Activated CD4-positive, CD25-positive, alpha-beta regulatory T cell treated with anti-CD3 and anti-CD28 coated beads, Interleukin-2, amount 50 U/mL, for 16 hours (primary cell): ENCODE measurements at regions not wholly inside any gene's neighbourhood (a gene's known extent, or its start where the extent isn't known, plus 50 kb on each side); places are given as distances from the start of the nearest gene placed in this dataset.
"Not testable (repeated sequence)": the region's sequence is repeated elsewhere in the genome, so short reads cannot be mapped to it uniquely, and the experiment has no call there.

Experiments
- DNase-seq: peaks from one replicate; pipeline ENCODE4 v3.0.0-alpha.2; 2020; ENCODE audit warnings: low read depth, low spot score

DNA sequence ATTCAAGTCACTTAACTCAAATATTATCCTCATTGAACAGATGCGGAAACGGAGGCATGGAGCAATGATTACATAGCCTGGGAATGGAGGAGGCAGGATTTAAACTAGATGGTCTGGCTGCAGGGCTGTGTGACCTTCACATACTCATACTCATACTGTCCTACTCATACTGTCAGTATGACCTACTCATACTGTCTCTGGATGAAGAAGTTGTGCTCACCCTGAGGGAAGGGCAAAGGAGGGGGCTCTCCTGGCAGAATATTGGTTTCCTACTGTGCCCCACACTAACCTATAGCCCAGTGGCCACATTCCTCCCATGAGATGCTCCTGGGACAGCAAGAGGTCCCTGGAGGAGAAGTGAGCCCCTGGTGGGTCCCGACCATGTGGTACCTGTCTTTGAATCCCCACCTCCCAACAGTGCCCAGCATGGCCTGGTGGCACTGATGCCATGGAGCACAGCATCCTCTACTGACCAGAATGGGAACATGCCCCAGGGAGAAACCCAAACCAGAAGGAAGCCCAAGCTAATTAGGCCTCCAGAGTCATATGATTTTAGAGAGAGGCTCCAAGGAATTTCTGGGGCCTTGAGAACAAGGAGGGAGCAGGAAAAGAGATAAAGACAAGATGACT is 197.3 kb upstream of the SDK2 start:
- DNase-seq, result no peak

DNA sequence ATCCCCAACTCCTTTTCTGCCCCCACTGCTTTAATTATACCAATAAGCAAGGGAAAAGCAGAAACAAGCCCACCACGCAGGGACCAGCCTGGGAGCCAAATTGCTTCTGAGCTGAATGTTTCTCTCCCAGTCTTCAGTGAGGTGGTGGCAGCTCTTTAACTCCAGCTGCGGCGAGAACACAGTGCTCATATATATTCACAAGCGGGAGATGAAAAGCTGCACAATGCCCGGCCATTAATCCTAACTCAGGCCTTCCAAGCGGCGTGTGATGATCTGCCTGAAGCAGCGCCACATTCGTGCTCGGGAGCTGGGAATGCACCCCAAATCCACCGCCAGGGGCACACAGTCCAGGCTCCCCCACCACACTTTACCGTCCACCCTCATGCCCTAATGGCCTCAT is 203.7 kb upstream of the SDK2 start:
- no peak for DNase-seq

DNA sequence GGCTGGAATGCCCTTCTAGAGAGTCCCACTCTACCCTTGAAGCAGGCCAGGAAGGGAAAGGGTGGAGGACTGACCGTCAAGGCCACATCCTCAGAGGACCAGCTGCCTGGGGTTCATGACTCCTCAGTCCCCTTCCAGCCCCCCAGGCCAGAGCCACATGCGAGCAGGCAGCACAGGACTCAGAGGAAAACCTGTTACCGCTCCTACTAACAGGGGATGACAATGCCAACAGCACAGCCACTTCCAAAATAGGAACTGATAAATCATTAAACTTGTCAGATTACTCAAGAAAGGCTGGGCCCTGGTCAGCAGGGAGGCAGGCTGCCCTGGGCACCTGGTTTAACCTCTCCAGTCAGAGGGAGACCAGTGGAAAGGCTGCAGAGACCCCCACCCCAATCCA is 206.2 kb upstream of the SDK2 start:
- DNase-seq, result no peak

DNA sequence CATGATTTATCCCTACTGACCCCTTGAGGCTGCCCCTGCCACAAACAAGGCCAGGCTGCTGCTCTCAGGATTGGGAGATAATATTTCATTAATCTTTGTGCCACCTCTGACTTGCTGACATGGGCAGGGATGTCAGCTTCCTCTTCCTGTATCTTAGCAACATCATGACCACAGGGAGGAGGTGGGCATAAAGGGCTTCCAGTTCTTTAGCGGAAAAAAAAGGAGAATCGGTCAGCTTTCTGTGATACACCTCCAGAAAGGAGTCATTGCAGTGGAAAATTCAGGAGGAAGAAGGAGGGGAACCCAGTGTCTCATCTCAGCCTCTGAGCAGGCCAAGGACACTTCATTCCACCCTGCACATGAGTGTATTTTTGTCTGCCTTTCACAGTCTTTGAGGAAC is 206.8 kb upstream of the SDK2 start:
- no peak for DNase-seq

DNA sequence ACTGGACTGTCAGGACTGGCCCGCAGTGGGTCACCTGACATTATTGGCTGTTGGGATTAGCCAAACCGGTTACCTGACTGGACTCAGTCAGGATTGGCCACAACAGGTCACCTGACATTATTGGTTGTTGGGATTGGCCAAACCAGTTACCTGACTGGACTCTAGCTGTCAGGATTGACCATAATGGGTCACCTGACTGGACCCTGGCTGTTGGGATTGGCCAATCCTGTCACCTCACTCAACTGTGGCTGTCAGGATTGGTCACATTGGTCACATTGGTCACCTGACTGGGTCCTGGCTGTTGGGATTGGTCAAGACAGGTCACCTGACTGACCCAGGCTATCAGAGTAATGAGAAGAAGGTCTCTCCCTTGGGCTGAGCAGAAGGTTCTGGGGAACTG is 207.7 kb upstream of the SDK2 start:
- DNase-seq, result no peak

DNA sequence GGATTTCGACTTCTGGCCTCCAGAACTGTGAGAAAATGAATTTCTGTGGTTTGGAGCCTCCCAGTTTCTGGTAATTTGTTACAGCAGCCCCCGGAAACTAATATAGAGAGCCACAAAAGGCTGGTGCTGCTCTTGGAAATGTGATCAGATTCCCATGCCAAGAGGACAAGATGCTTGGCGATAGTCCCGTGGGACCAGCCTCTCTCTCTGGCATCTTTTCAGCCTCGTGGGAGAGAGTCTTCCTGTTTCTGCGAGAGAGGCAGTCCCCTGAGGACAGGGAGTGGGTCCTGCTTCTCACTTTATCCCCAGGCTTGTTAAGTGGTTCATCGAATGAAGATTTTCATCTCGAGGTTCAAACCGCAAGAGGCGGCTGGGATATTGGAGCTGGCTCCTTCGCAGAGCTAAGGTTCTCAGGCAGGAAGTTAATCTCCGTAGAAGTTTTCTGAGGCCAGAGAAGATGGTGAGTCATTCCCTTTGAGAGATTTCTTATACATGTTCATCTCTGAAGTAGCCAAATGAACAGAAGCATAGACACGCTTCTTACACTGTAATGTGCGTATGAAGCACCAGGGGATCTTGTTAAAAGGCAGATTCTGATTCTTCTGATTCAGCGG is 211.6 kb upstream of the SDK2 start:
- no peak for DNase-seq

DNA sequence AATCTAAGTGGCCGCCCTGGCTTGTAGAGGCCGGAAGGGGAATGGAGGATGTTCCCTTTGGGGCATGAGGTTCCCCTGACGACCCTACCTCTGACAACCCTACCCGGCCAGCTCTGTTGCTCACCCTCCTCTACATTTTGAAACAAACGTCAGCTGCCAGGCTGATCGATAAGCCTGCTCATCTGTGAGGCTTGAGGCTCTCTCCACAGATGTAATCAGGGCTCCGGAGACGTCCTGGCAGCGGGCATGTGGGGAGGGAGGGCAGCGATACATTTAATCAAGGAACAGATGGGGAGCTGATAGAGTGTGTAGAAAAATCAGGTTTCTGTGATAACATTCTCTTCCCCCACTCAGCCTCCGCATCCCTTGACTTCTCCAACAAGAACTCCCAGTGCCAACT is 212.3 kb upstream of the SDK2 start:
- no peak for DNase-seq

DNA sequence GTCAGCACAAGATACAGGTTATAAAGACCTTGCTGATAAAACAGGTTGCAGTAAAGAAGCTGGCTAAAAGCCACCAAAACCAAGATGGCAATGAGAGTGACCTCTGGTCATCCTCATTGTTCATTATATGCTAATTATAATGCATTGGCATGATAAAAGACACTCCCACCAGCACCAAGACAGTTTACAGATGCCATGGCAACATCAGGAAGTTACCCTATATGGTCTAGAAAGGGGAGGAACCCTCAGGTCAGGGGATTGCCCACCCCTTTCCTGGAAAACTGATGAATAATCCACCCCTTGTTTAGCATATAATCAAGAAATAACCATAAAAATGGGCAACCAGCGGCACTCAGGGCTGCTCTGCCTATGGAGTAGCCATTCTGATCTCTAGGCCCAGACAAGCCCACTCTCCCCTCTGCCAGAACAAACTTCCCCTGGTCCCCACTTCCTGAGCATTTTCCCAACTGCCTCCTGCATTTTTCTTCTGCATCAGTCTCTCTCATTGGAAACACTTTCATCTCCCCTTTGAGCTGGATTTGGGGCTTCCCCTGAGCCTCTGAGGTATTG is 215.3 kb upstream of the SDK2 start:
- DNase-seq, result not testable (repeated sequence)

DNA sequence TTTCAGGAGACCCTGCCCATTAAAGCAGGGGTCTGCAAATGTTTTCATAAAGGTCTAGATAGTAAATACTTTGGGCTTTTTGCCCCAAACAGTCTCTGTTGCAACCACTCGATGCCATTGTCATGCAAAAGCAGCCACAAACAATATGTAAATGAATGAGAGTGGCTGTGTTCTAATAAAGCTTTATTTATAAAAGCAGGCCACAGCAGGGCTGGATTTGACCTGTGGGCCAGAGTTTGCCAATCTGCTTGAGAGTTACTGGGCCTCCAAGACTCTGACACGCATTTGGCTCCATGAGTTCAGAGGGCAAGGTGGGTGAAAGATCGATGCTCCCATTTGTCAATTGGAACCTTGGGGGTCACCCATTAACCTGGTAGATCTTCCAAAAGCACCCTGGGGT is 217.3 kb upstream of the SDK2 start:
- no peak for DNase-seq

DNA sequence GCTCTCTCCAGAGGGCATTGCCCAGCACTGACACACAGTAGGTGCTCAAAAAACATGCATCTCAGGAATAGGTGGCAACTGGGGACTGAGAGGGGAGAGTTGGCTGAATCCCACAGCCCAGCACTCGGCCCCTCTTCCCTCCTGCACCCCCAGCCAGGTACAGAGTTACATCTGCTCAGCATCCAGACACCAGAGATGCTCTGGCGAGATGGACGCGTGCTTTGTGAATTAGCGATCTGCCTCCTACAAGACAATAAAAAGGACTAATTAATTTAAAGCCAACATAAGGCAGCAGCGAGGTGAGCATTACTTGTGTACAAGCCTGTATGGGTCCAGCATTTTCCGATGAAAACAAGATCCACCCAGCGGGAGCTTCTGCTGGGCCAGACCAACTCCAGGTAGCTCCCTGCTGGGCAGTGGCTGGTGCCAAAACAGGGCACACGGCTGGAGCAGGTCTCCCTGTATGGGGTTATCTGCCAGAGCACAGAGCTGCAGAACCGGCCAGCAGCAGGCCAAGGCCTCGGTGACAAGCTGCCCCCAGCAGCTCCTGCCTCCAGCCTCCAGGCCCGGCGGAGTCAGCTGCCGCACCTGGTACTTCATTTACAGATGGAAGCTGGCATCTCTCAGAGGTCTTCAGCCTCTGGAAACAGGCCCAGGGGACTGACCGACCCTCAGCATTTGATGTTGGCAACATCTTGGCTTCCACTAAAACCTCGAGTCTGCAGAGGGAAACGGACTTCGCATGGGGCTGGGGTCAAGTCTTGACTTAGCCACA is 219.7 kb upstream of the SDK2 start:
- no peak for DNase-seq

DNA sequence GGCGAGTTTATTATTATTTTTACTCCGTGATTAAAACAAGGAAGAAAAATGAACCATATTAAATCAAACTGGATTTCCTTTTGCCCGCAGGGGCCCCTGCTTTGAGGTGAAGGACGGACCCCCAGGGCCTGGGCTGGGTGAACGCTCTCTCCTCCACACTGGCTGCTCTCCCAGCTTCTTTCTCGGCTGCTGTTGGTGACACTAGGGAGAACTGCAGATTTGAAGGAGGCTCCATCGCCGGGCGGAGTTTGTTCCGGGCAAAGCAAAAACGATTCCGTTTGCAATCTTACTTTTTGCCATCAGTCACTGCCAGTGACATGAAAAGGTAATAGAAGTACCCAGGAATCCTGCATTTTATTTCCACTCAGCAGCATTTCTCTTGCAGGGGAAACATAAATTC is 221.6 kb upstream of the SDK2 start:
- DNase-seq, result no peak

DNA sequence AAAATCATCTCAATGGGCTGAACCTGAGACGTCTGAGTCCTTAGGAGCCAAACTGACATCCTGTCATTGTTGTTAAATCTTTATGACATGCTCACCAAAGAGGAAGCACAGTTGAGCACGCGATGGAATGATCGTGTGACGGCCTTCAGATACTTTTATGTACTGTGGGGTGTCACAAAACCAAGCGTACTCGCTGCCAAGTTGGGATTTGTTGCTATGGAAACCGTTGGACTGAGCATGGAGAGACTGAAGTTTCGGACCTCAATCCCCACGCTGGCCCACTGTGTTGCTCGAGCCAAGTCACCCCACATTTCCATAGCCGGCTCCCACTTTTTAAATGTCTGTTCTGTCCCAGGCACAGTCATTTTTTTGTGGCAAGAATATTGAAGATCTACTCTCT is 222.8 kb upstream of the SDK2 start:
- no peak for DNase-seq

DNA sequence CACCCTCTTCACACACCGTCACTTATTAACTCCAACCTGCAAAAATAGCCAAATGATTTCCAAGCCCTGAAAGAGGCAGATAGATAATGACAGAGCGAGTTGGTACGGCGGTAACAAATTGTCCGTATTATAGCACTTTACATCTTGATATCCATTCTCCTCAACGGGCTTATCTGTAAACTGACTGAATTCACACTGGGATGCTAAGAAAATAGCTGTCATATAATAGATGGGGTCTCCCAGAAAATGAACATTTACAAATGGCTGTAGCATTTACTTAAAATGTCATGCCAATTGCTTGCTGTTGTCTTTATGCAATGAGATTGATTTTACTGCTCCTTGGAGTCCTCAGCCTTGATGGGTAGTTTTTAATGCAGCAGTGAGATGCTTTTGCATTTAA is 225.8 kb upstream of the SDK2 start:
- no peak for DNase-seq

DNA sequence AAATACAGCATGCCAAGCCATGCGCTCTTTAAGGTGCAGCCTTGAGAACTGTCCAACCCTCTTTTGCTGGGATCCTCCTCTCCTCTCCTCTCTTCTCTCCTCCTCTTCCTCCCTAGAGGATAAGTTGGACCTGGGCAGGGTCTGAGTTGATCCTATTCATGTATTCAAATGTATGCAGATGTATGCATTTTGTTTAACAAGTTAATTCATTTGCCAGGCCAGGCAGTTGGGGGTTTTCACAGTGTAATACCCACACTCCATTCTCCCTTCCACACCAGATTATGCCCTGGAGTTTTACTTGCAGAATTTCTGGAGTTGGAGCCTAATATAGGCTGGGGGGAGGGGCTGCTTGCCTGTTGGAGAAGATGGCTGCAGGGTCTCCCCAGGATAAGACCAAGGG is 226.2 kb upstream of the SDK2 start:
- DNase-seq, result no peak

DNA sequence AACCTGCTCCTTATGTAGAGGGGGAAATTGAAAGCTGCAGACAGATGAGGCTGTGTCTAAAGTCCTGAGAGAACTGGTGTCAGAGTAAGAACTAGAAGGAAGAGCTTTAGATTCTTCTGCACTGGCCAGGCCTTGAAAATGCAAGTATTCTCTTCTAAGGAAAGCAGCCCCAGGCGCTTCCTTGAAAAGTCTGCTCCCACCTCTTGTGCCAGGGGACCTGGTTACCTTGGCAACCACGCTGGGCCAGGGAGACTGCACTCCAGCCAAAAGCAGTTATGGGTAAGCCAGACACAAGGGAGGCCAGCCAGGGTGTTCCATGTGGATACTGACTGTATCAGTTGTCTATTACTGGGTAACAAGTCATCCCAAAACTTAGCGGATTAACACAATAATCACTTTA is 228.6 kb upstream of the SDK2 start:
- no peak for DNase-seq

DNA sequence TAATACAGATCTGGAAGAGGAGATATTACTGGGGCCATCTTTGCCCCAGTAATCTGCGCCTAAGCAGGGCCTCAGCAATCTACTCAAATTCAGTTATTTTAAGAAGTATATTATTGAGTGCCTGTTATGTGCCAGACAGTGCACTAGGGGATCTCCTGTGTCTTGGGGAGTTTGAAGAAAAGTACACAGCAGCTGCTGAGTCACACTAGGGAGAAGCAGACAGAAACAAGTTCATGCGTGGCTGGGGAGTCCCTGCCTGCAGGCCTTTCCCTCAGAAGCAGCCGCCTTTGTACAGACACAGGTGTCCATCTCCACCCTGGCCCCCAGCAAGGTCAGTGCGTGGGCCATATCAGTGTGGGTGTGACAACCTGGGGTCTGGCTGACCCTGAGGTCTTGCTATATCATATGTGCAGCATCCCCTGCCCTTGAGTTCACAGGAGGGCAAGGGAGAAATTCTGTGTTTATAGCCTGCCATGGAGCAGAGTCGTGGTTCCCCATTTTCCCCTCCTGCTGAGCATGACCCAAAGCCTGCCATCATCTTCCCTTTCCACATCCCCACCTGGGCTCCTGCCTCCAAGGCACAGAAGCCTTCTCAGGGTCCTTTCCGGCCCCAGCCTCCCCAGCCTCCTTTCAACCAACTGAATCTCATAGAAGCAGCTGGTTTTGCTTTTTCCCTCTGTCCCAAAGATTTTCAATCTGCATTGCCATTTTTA is 229.9 kb upstream of the SDK2 start:
- DNase-seq, result no peak

DNA sequence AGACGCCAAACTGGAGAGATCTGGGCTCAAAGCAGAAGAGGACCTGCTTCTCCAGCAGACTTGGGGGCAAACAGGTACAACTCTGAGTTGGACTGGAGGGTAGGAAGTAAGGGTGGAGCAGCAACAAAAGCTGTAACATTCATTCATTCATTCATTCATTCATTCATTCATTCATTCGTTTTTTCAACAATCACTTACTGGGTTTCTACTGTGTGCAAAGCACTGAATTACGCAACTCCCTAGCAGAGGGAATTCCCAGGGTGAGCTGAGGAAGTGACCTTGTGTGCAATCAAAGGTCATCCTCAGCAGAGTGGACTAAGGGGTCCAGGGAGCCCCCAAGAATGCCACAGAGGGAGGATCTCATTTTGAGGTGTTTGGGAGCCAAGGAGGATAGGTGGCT is 231.1 kb upstream of the SDK2 start:
- DNase-seq, result no peak

DNA sequence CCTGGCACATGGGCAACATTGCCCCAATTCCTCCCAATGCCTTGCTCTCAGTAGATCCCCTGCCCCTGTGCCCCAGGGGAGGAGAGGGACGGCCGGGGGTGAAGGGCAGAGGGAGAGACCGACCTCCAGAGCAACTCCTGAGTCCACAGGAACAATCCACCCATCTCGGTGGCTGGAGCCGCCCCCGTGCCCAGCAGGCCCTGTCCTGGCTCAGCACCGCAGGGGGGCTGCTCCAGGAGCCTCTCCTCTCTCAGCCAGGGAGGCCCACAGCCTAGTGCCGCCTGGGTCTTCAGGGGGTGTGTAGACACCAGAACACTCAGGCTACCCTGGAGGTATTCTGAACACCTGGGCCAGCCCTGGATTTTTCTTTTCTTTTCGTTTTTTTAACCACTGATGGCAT is 233.7 kb upstream of the SDK2 start:
- no peak for DNase-seq

DNA sequence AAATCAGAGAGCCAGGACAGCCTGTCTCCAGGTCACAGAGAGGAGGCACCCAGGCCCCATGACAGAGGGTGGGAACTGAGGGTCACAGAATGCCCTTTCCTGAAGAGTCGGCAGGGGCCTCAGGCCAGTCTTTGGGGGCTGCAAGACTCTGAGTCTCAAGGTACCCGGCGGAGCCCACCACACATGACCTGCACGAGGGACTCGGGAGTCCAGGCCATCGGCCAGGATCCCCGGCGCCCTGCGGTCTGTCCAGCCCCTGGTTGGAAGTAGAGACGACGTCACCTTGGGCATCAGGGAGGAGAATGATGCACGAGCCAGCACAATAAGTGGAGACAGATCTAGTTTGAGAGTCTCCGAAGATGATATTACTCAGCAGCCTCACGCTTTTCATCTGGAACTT is 234.7 kb upstream of the SDK2 start:
- DNase-seq, result no peak

DNA sequence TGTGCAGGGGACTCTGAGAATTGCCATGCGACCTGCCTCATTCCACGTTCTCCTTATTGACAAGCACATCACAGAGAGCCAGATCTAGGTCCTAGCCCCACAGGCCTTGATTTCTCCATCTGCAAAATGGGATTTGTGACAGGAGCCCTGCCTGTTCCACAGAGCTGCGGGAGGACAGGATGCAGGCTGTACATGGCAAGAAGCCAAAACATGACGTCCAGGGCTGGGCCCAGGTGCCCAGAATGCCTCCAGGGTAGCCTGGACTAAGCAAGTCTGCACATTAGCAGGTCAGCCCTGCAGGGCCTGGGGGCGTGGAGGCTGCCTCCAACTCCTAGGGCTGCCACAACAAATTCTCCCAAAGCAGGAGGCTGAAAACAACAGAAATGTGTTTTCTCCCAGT is 235.7 kb upstream of the SDK2 start:
- no peak for DNase-seq

DNA sequence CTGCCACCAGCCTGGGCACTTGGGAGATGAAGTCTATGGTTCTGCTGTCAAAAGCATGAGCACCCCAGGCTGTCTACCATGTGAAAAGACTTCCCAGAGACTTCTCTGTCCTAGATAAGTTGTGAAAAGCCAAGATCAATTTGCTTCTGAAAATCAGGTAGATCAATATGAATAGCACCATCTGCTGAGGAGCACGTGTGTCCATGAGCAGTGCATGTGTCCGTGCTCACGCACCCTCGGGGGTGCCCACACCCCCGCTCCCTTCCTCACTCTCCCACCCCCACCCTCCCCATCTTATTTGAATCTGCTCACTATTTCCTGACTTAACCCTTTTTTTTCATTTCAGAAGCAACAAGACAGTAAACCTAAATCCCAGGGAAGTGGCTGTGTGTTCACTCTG is 238.3 kb upstream of the SDK2 start:
- no peak for DNase-seq

DNA sequence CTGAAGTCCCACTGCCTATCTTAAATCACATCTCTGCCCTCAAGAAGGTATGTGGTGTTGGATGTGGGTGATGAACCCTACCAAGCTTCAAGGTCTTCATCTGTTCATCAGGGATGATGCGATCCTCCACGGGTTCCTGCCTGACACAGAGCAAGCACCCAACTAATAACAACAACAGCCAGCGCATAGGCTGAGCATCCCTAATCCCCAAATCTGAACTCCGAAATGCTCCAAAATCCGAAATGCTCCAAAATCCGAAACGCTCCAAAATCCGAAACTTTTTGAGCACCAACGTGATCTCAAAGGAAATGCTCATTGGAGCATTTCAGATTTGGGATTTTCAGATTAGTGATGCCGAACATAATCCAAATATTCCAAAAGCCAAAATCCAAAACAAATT is 238.9 kb upstream of the SDK2 start:
- DNase-seq, result no peak
